Epithelial cell of proximal tubule (primary cell): ENCODE measurements at regions not wholly inside any gene's neighbourhood (a gene's known extent, or its start where the extent isn't known, plus 50 kb on each side); places are given as distances from the start of the nearest gene placed in this dataset.

ENCODE experiments used
- DNase-seq: peaks from one replicate; pipeline ENCODE4 v3.0.0-alpha.2; 2011; ENCODE audit warnings: low read depth
- H3K4me3 ChIP-seq: 2 replicates; pipeline ENCODE4 v1.5.1; 2011; ENCODE audit warnings: low read depth, mild to moderate bottlenecking, low read length
- TF ChIP-seq, protein P1 (sequence below): conservative IDR thresholded peaks from 2 replicates; pipeline ENCODE4 v1.5.1; 2012; ENCODE audit warnings: low read depth, mild to moderate bottlenecking, low read length

DNA sequence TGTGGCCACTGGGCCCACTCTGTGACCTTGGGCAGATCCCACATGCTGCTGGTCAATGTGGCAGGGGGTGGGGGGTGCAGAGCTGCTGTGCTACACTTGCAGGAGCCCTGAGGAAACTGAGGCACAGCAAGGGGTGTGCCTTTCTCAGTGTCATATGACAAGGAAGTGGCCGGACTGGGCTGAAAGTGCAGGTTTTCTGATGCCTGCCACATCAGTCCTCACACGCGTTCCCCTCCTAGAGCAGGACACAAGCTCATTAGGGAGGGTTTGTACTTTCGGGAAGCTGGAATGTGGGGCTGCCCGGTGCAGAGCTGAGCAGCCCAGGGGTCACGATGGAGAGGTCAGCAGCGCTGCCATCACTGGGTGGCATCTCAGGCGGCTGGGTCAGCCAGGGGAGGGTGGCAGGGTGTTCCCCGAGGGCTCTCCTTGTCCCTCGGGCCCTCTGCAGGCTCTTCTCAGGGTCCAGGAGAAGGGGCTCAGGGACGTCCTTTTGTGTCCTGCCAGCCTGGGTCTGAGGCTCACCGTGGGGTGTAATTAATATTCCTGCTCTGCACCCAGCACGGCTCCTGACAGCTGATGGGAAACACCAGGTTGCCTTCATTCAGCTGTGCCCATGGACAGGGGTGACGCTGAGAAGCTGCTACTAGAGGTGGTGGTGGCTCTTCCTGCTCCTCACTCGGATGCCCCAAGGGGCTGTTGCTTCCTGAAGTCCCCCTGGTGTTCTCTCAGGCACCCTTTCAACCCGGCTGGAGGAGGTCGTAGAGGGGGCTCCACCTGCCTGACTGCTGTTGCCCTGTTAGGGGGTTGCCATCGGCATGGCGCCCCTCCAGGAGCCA, 62.1 kb upstream of the HDAC4 start:
- no peak overlapping the region for H3K4me3 ChIP-seq
- no peak for DNase-seq
- TF ChIP-seq, protein P1, sequence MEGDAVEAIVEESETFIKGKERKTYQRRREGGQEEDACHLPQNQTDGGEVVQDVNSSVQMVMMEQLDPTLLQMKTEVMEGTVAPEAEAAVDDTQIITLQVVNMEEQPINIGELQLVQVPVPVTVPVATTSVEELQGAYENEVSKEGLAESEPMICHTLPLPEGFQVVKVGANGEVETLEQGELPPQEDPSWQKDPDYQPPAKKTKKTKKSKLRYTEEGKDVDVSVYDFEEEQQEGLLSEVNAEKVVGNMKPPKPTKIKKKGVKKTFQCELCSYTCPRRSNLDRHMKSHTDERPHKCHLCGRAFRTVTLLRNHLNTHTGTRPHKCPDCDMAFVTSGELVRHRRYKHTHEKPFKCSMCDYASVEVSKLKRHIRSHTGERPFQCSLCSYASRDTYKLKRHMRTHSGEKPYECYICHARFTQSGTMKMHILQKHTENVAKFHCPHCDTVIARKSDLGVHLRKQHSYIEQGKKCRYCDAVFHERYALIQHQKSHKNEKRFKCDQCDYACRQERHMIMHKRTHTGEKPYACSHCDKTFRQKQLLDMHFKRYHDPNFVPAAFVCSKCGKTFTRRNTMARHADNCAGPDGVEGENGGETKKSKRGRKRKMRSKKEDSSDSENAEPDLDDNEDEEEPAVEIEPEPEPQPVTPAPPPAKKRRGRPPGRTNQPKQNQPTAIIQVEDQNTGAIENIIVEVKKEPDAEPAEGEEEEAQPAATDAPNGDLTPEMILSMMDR: no peak

DNA sequence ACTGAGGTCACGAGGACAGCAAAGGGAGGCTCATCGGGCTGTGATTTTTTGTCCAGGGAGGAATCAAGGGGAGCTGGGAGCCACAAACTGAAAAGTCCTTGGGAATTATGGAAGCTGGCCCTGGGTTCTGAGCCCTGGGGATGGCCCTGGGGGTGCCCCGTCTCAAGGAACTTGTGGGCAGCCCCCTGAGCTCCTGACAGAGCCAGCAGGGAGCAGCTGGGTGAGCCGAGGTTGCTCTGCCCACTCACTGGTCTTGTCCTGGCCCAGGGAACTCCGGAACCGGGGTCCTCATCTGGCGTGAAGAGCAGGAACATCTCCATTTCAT, 61.3 kb upstream of the HDAC4 start:
- H3K4me3 ChIP-seq: no peak overlapping the region
- DNase-seq: no peak
- TF ChIP-seq, protein P1: no peak

DNA sequence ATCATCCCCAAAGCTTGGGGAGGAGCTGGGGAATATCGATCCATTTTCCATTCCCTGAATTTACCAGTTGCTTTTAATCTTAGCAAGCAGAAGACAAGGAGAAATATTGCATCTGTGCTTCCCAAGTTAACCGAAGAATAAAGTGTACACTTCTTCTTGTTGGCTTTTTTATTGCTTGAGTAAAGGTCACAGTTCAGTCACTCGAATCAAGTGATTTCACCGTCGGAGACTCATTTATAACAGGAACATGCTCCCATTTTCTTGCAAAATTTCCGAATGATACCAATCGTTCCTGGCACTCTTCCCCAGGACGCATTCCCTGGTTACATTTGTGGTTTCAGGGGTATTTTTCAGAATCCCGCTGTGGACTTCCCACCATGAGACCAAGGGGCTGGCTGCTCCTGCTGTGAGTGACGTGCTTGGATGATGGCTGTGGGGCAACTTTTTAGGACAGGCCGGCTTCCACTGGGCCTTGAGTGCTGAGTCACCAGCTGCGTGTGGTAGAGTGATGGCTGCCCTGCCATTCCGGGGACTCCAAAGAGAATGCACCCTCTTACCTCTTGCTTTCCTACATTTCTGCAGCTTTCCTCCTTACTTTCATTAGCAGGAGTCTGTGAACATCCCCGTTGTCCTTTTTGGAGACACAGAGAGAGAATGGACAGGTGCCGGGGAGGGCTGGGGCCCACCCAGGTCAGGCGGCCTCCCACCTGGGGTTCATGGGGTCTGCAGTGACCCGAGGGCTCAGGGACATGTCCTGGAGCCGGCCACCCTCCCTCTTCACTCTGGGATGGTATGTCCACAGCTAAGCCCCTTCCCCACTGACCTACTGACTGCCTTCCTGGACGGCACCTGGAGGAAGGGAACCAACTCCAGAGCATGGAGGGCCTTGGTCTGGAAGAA, 60.7 kb upstream of the HDAC4 start:
- no peak overlapping the region for H3K4me3 ChIP-seq
- peak; percentile 53 for DNase-seq
- TF ChIP-seq, protein P1: no peak

DNA sequence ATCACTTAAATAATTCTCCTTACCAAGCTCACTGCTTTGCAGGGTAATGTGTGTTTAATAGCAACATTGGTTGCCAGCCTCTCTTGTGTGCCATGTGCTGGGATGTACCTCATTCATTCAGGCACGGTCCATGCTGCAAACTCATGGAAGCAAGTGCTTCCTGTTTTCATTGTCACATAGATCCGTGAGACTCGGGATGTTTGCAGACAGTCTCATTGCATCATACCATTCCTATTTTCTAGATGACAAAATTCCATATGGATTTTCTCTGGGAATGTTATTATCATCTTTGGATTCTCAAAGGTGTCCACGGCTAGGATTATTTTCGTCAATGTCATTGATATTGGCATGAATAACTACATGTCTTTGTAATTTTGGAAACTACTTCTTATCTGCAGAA, 60.0 kb upstream of the HDAC4 start:
- no peak for DNase-seq
- no peak overlapping the region for H3K4me3 ChIP-seq
- TF ChIP-seq, protein P1: no peak

DNA sequence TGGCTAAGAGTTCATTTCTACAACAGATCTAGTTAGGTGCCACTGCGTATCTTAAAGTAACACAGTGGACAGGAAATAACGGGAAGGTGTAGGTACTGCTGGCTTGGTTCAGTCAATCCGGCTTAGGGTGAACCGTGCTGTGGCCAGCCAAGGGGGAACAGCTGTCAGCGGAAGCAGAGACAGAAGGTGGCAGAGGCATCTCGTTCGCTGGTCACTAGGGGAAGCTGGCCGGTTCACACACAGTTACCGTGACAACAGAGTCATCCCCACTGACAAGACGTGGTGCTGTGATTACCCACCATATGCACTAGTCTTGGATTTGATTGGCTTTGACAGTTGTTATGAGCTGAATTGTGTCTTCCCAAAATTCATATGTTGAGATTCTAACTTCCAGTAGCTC, 58.8 kb upstream of the HDAC4 start:
- TF ChIP-seq, protein P1: no peak
- DNase-seq: no peak
- H3K4me3 ChIP-seq: no peak overlapping the region

DNA sequence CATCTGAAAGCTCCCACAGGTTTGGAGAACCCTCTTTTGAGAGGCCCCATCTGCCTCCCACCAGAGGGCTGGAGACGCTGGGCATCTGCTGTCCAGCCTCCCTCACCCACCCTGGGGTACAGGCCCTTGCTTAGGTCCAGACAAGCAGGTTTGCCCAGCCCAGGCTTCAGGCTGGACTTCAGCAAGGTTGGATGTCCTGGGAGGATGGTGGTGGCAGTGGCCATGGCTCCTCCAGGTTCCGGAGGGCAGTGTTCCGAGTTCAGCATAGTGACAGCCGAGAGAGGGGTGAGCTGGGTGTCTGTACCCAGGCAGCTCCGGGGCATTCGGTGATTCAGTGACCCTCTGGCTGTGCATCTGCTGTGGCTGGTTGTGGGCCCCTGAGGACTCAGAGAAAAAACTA, 58.2 kb upstream of the HDAC4 start:
- TF ChIP-seq, protein P1: no peak
- H3K4me3 ChIP-seq: no peak overlapping the region
- DNase-seq: no peak
